Activated naive CD4-positive, alpha-beta T cell treated with anti-CD3 and anti-CD28 coated beads, Interleukin-2, amount 10 ng/mL, durations not matched to agents 7 days and 5 days (primary cell): ENCODE measurements at regions not wholly inside any gene's neighbourhood (a gene's known extent, or its start where the extent isn't known, plus 50 kb on each side); places are given as distances from the start of the nearest gene placed in this dataset.
"Not testable (repeated sequence)": the region's sequence is repeated elsewhere in the genome, so short reads cannot be mapped to it uniquely, and the experiment has no call there.

Experiments used
- CTCF ChIA-PET: fragments of 350-600 bp; sonication (Branson Sonifier 250); formaldehyde crosslinking; loops from one replicate; lab custom pipeline; 2021; ENCODE audit warnings: antibody characterized with exemption; lab: Charles Lee
- DNase-seq: peaks from one replicate; pipeline ENCODE4 v3.0.0-alpha.2; 2020
- H3K27ac Mint-ChIP-seq: one replicate; pipeline ENCODE4 v1.8.0; 2021; ENCODE audit warnings: mild to moderate bottlenecking, moderate library complexity, mixed read lengths
- H3K27me3 Mint-ChIP-seq: one replicate; pipeline ENCODE4 v1.8.0; 2021; ENCODE audit warnings: mild to moderate bottlenecking, mixed read lengths
- H3K36me3 Mint-ChIP-seq: one replicate; pipeline ENCODE4 v1.8.0; 2021; ENCODE audit warnings: mixed read lengths
- H3K4me1 Mint-ChIP-seq: one replicate; pipeline ENCODE4 v1.8.0; 2021; ENCODE audit warnings: mixed read lengths
- H3K4me3 Mint-ChIP-seq: one replicate; pipeline ENCODE4 v1.8.0; 2021; ENCODE audit warnings: mild to moderate bottlenecking, moderate library complexity, mixed read lengths
- H3K9me3 Mint-ChIP-seq: one replicate; pipeline ENCODE4 v1.8.0; 2021; ENCODE audit warnings: mixed read lengths

- H3K9me3 Mint-ChIP-seq: no peaks in the 10 kb centered on the region
- H3K4me1 Mint-ChIP-seq: no peaks in the 10 kb centered on the region
- CTCF ChIA-PET: no interaction called here
- no peak overlapping the region for H3K4me3 Mint-ChIP-seq
- DNase-seq: no peak
- no peaks in the 10 kb centered on the region for H3K36me3 Mint-ChIP-seq
- H3K27ac Mint-ChIP-seq: no peak overlapping the region
- H3K27me3 Mint-ChIP-seq: no peaks in the 10 kb centered on the region
Measured at GRCh38 chrX:23509256-23509655, 158.0 kb upstream of the PRDX4 start.

- no peaks in the 10 kb centered on the region for H3K4me1 Mint-ChIP-seq
- no peaks in the 10 kb centered on the region for H3K27me3 Mint-ChIP-seq
- H3K36me3 Mint-ChIP-seq: no peaks in the 10 kb centered on the region
- H3K27ac Mint-ChIP-seq: no peak overlapping the region
- H3K4me3 Mint-ChIP-seq: no peak overlapping the region
- CTCF ChIA-PET: no interaction called here
- no peak for DNase-seq
- no peaks in the 10 kb centered on the region for H3K9me3 Mint-ChIP-seq
Measured at GRCh38 chrX:23511793-23512192, 155.5 kb upstream of the PRDX4 start.

GRCh38 chrX:23513121-23513520, 154.2 kb upstream of the PRDX4 start:
- Mint-ChIP-seq H3K4me3 (no peak overlapping the region), H3K36me3 (no peaks in the 10 kb centered on the region), H3K27me3 (no peaks in the 10 kb centered on the region), H3K27ac (no peak overlapping the region), H3K9me3 (no peaks in the 10 kb centered on the region), H3K4me1 (no peaks in the 10 kb centered on the region)
- CTCF ChIA-PET: no interaction called here
- no peak for DNase-seq

- H3K4me1 Mint-ChIP-seq: no peaks in the 10 kb centered on the region
- H3K4me3 Mint-ChIP-seq: no peak overlapping the region
- H3K9me3 Mint-ChIP-seq: no peaks in the 10 kb centered on the region
- CTCF ChIA-PET: no interaction called here
- no peaks in the 10 kb centered on the region for H3K36me3 Mint-ChIP-seq
- no peak overlapping the region for H3K27ac Mint-ChIP-seq
- DNase-seq: no peak
- no peaks in the 10 kb centered on the region for H3K27me3 Mint-ChIP-seq
Measured at GRCh38 chrX:23514082-23514481, 153.2 kb upstream of the PRDX4 start.

- Mint-ChIP-seq H3K9me3 (no peaks in the 10 kb centered on the region), H3K4me3 (no peak overlapping the region), H3K27ac (no peak overlapping the region), H3K27me3 (no peaks in the 10 kb centered on the region), H3K4me1 (no peaks in the 10 kb centered on the region), H3K36me3 (no peaks in the 10 kb centered on the region)
- CTCF ChIA-PET: no interaction called here
- DNase-seq: no peak
Measured at GRCh38 chrX:23515028-23515427, 152.3 kb upstream of the PRDX4 start.

GRCh38 chrX:23523026-23523657, 144.2 kb upstream of the PRDX4 start:
- CTCF ChIA-PET, H3K36me3 Mint-ChIP-seq, H3K4me1 Mint-ChIP-seq, H3K4me3 Mint-ChIP-seq, H3K27me3 Mint-ChIP-seq, H3K27ac Mint-ChIP-seq, H3K9me3 Mint-ChIP-seq, DNase-seq: not testable (repeated sequence)

GRCh38 chrX:23524467-23524866, 142.8 kb upstream of the PRDX4 start:
- Mint-ChIP-seq H3K27ac (no peak overlapping the region), H3K4me1 (no peaks in the 10 kb centered on the region), H3K9me3 (no peaks in the 10 kb centered on the region), H3K4me3 (no peak overlapping the region), H3K27me3 (no peaks in the 10 kb centered on the region), H3K36me3 (no peaks in the 10 kb centered on the region)
- DNase-seq: no peak
- CTCF ChIA-PET: no interaction called here

GRCh38 chrX:23525531-23525930, 141.8 kb upstream of the PRDX4 start:
- Mint-ChIP-seq H3K27me3 (no peaks in the 10 kb centered on the region), H3K27ac (no peak overlapping the region), H3K9me3 (no peaks in the 10 kb centered on the region), H3K4me3 (no peak overlapping the region), H3K4me1 (no peaks in the 10 kb centered on the region), H3K36me3 (no peaks in the 10 kb centered on the region)
- CTCF ChIA-PET: no interaction called here
- no peak for DNase-seq

- Mint-ChIP-seq H3K9me3 (no peaks in the 10 kb centered on the region), H3K4me3 (no peak overlapping the region), H3K36me3 (no peaks in the 10 kb centered on the region), H3K27me3 (no peaks in the 10 kb centered on the region), H3K4me1 (no peaks in the 10 kb centered on the region), H3K27ac (no peak overlapping the region)
- CTCF ChIA-PET: no interaction called here
- no peak for DNase-seq
Measured at GRCh38 chrX:23540532-23540931, 126.8 kb upstream of the PRDX4 start.

- Mint-ChIP-seq H3K9me3 (no peaks in the 10 kb centered on the region), H3K27me3 (no peaks in the 10 kb centered on the region), H3K4me3 (no peak overlapping the region), H3K36me3 (no peaks in the 10 kb centered on the region), H3K4me1 (no peaks in the 10 kb centered on the region), H3K27ac (no peak overlapping the region)
- no peak for DNase-seq
- CTCF ChIA-PET: no interaction called here
Measured at GRCh38 chrX:23548164-23548563, 119.1 kb upstream of the PRDX4 start.

GRCh38 chrX:23552303-23552702, 115.0 kb upstream of the PRDX4 start:
- Mint-ChIP-seq H3K27ac (no peak overlapping the region), H3K27me3 (no peaks in the 10 kb centered on the region), H3K9me3 (no peaks in the 10 kb centered on the region), H3K4me3 (no peak overlapping the region), H3K4me1 (no peaks in the 10 kb centered on the region), H3K36me3 (no peaks in the 10 kb centered on the region)
- CTCF ChIA-PET: no interaction called here
- no peak for DNase-seq

GRCh38 chrX:23554304-23554703, 113.0 kb upstream of the PRDX4 start:
- no peaks in the 10 kb centered on the region for H3K27me3 Mint-ChIP-seq
- CTCF ChIA-PET: no interaction called here
- H3K27ac Mint-ChIP-seq: no peak overlapping the region
- no peak overlapping the region for H3K4me3 Mint-ChIP-seq
- H3K9me3 Mint-ChIP-seq: no peaks in the 10 kb centered on the region
- H3K4me1 Mint-ChIP-seq: no peaks in the 10 kb centered on the region
- DNase-seq: no peak
- no peaks in the 10 kb centered on the region for H3K36me3 Mint-ChIP-seq

GRCh38 chrX:23557070-23557469, 110.2 kb upstream of the PRDX4 start:
- Mint-ChIP-seq H3K27ac (no peak overlapping the region), H3K36me3 (no peaks in the 10 kb centered on the region), H3K27me3 (no peaks in the 10 kb centered on the region), H3K4me3 (no peak overlapping the region), H3K9me3 (no peaks in the 10 kb centered on the region), H3K4me1 (no peaks in the 10 kb centered on the region)
- CTCF ChIA-PET: no interaction called here
- DNase-seq: no peak

GRCh38 chrX:23559975-23560374, 107.3 kb upstream of the PRDX4 start:
- Mint-ChIP-seq H3K4me1 (no peaks in the 10 kb centered on the region), H3K9me3 (no peaks in the 10 kb centered on the region), H3K4me3 (no peak overlapping the region), H3K27me3 (no peaks in the 10 kb centered on the region), H3K36me3 (no peaks in the 10 kb centered on the region), H3K27ac (no peak overlapping the region)
- CTCF ChIA-PET: no interaction called here
- DNase-seq: no peak

- no peak overlapping the region for H3K4me3 Mint-ChIP-seq
- CTCF ChIA-PET: no interaction called here
- peaks cover 3% of the 10 kb centered on the region for H3K9me3 Mint-ChIP-seq
Measured at GRCh38 chrX:23570674-23571343, 96.5 kb upstream of the PRDX4 start.

More at GRCh38 chrX:23570674-23571343, 96.5 kb upstream of the PRDX4 start:
- no peaks in the 10 kb centered on the region for H3K36me3 Mint-ChIP-seq
- H3K27me3 Mint-ChIP-seq: no peaks in the 10 kb centered on the region
- H3K27ac Mint-ChIP-seq: no peak overlapping the region
- DNase-seq: no peak
- H3K4me1 Mint-ChIP-seq: no peaks in the 10 kb centered on the region
